GM10266 (cell line): ENCODE measurements at regions not wholly inside any gene's neighbourhood (a gene's known extent, or its start where the extent isn't known, plus 50 kb on each side); places are given as distances from the start of the nearest gene placed in this dataset.

Source experiments
- DNase-seq: peaks from one replicate; pipeline ENCODE4 v3.0.0; 2012; ENCODE audit errors: extremely low spot score
- CTCF ChIP-seq: IDR thresholded peaks from 2 replicates; pipeline ENCODE4 v1.5.1; 2012; ENCODE audit warnings: mild to moderate bottlenecking, low read depth; ENCODE audit not compliant: control insufficient read depth, insufficient read depth; ENCODE audit errors: missing control alignments

- no peak for DNase-seq
- no peak for TF ChIP-seq CTCF
These were observed 253.2 kb downstream of the NR2F2 start for GRCh38 chr15:96583671-96584070.

GRCh38 chr15:96585484-96586386 is 255.2 kb downstream of the NR2F2 start:
- no peak for DNase-seq
- TF ChIP-seq CTCF: no peak

- TF ChIP-seq CTCF: no peak
- no peak for DNase-seq
These were observed 256.4 kb downstream of the NR2F2 start for GRCh38 chr15:96586901-96587300.

- no peak for DNase-seq
- TF ChIP-seq CTCF: no peak
These were observed 259.4 kb downstream of the NR2F2 start for GRCh38 chr15:96589864-96590263.

GRCh38 chr15:96593735-96594134 is 263.2 kb downstream of the NR2F2 start:
- DNase-seq: no peak
- no peak for TF ChIP-seq CTCF

- no peak for TF ChIP-seq CTCF
- DNase-seq: no peak
These were observed 265.5 kb downstream of the NR2F2 start for GRCh38 chr15:96595951-96596350.

- TF ChIP-seq CTCF: no peak
- no peak for DNase-seq
These were observed 268.0 kb downstream of the NR2F2 start for GRCh38 chr15:96598514-96598913.
